Mesenchymal stem cell (in vitro differentiated cells and primary cell): ENCODE measurements at regions not wholly inside any gene's neighbourhood (a gene's known extent, or its start where the extent isn't known, plus 50 kb on each side); places are given as distances from the start of the nearest gene placed in this dataset.

Experiments used
- DNase-seq: peaks from one replicate; pipeline ENCODE4 v3.0.0-alpha.2; 2013
- H2AFZ ChIP-seq: one replicate; pipeline ENCODE4 v1.6.1; 2013; ENCODE audit warnings: low read depth, mild to moderate bottlenecking, control low read depth, inconsistent platforms, low read length, moderate library complexity
- H2AK5ac ChIP-seq: 2 replicates; pipeline ENCODE4 v1.6.1; 2013; ENCODE audit warnings: low read length, moderate library complexity, mild to moderate bottlenecking, inconsistent platforms; ENCODE audit not compliant: severe bottlenecking
- H2BK120ac ChIP-seq: one replicate; pipeline ENCODE4 v1.6.1; 2013; ENCODE audit warnings: low read depth, mild to moderate bottlenecking, inconsistent platforms, low read length, moderate library complexity
- H2BK12ac ChIP-seq, 2 experiments: one replicate each; pipeline ENCODE4 v1.6.1; 2013; ENCODE audit warnings: inconsistent platforms in 2 of 2, low read length in 2 of 2, mild to moderate bottlenecking in 2 of 2, moderate library complexity in 2 of 2, control low read depth in 1 of 2
- H2BK15ac ChIP-seq: one replicate; pipeline ENCODE4 v1.6.1; 2013; ENCODE audit warnings: mild to moderate bottlenecking, low read depth, inconsistent platforms; ENCODE audit not compliant: poor library complexity, severe bottlenecking
- H2BK5ac ChIP-seq: 2 replicates; pipeline ENCODE4 v1.6.1; 2013; ENCODE audit warnings: low read depth, mild to moderate bottlenecking, low read length, control low read depth, inconsistent platforms; ENCODE audit not compliant: poor library complexity, severe bottlenecking
- H3K14ac ChIP-seq, 2 experiments: one replicate each; pipeline ENCODE4 v1.6.1; 2013; ENCODE audit warnings: inconsistent platforms in 2 of 2, low read length in 2 of 2, control low read depth in 1 of 2, mild to moderate bottlenecking in 1 of 2, moderate library complexity in 1 of 2
- H3K18ac ChIP-seq, 2 experiments: one replicate each; pipeline ENCODE4 v1.6.1; 2013; ENCODE audit warnings: inconsistent platforms in 2 of 2, low read length in 2 of 2, control low read depth in 1 of 2, low read depth in 1 of 2, mild to moderate bottlenecking in 1 of 2
- H3K23ac ChIP-seq, 2 experiments: one replicate each; pipeline ENCODE4 v1.6.1; 2013; ENCODE audit warnings: inconsistent platforms in 2 of 2, low read length in 2 of 2, mild to moderate bottlenecking in 2 of 2, moderate library complexity in 2 of 2, control low read depth in 1 of 2
- H3K27ac ChIP-seq: 2 replicates; pipeline ENCODE4 v1.5.1; 2013; ENCODE audit warnings: mild to moderate bottlenecking, moderate library complexity, low read length, control low read depth, inconsistent platforms; ENCODE audit not compliant: poor library complexity, severe bottlenecking
- H3K27me3 ChIP-seq, 2 experiments: 2 replicates each; pipeline versions ENCODE4 v1.6.1 to v1.7.0; 2013; ENCODE audit warnings: low read length in 2 of 2, mild to moderate bottlenecking in 2 of 2, moderate library complexity in 2 of 2, control low read depth in 1 of 2, inconsistent platforms in 1 of 2; ENCODE audit not compliant: control insufficient read depth in 1 of 2, insufficient read depth in 1 of 2
- H3K36me3 ChIP-seq, 2 experiments: 2 replicates each; pipeline versions ENCODE4 v1.6.1 to v1.7.0; 2013; ENCODE audit warnings: low read length in 2 of 2, control low read depth in 1 of 2, inconsistent platforms in 1 of 2, low read depth in 1 of 2, mild to moderate bottlenecking in 1 of 2; ENCODE audit not compliant: insufficient read depth in 2 of 2, control insufficient read depth in 1 of 2
- H3K4ac ChIP-seq, 2 experiments: one replicate each; pipeline ENCODE4 v1.6.1; 2013; ENCODE audit warnings: inconsistent platforms in 2 of 2, low read length in 2 of 2, mild to moderate bottlenecking in 2 of 2, moderate library complexity in 2 of 2, control low read depth in 1 of 2, low read depth in 1 of 2
- H3K4me1 ChIP-seq: 2 replicates; pipeline ENCODE4 v1.6.1; 2013; ENCODE audit warnings: low read depth, low read length, control low read depth; ENCODE audit not compliant: control insufficient read depth, insufficient read depth
- H3K4me2 ChIP-seq: 2 replicates; pipeline ENCODE4 v1.6.1; 2013; ENCODE audit warnings: low read length, mild to moderate bottlenecking, inconsistent platforms; ENCODE audit not compliant: poor library complexity, severe bottlenecking
- H3K4me3 ChIP-seq, 2 experiments: 2 replicates each; pipeline versions ENCODE4 v1.5.1 to v1.7.0; 2013; ENCODE audit warnings: low read length in 2 of 2, mild to moderate bottlenecking in 2 of 2, control low read depth in 1 of 2, low read depth in 1 of 2; ENCODE audit not compliant: insufficient read depth in 1 of 2
- H3K79me1 ChIP-seq: replicated peaks from 2 replicates; pipeline ENCODE4 v1.6.1; 2013; ENCODE audit warnings: mild to moderate bottlenecking, control low read depth, low read length, inconsistent platforms; ENCODE audit not compliant: poor library complexity, severe bottlenecking
- H3K9ac ChIP-seq: 2 replicates; pipeline ENCODE4 v1.7.0; 2013; ENCODE audit warnings: mild to moderate bottlenecking, low read length, moderate library complexity
- H3K9me3 ChIP-seq: 2 replicates; pipeline ENCODE4 v1.7.0; 2013; ENCODE audit warnings: mild to moderate bottlenecking, low read length; ENCODE audit not compliant: control insufficient read depth
- H4K8ac ChIP-seq: one replicate; pipeline ENCODE4 v1.6.1; 2013; ENCODE audit warnings: inconsistent platforms, mild to moderate bottlenecking, low read length, moderate library complexity
- H4K91ac ChIP-seq: one replicate; pipeline ENCODE4 v1.6.1; 2013; ENCODE audit warnings: mild to moderate bottlenecking, low read length, inconsistent platforms
- WGBS: methylation state at CpG from one replicate; pipeline ENCODE4 v1.1.7; 2013; ENCODE audit warnings: mixed read lengths; 5-methylcytosine and 5-hydroxymethylcytosine counted together

- Histone ChIP-seq H3K36me3 (no peaks in the 10 kb centered on the region), H2BK12ac (no peak overlapping the region), H2BK5ac (no peak overlapping the region), H4K8ac (no peak overlapping the region), H3K27ac (no peak overlapping the region), H2AFZ (no peak overlapping the region), H2BK15ac (no peak overlapping the region), H2BK120ac (no peak overlapping the region), H2AK5ac (no peak overlapping the region), H3K79me1 (no peaks in the 10 kb centered on the region), H3K4me3 (no peak overlapping the region), H3K4me2 (no peak overlapping the region), H3K27me3 (no peaks in the 10 kb centered on the region), H3K18ac (no peak overlapping the region), H3K23ac (no peak overlapping the region), H3K14ac (no peak overlapping the region), H3K9me3 (no peaks in the 10 kb centered on the region), H3K4ac (no peak overlapping the region), H4K91ac (no peak overlapping the region), H3K4me1 (no peaks in the 10 kb centered on the region), H3K9ac (no peak overlapping the region)
- no peak for DNase-seq
- WGBS, result 70% methylated on average over 1 of the region's 2 CpGs
These were observed 316.7 kb downstream of the ANTXR2 start for GRCh38 chr4:79756140-79756895.

- Histone ChIP-seq H3K9ac (no peak overlapping the region), H3K4me3 (no peak overlapping the region), H3K36me3 (no peaks in the 10 kb centered on the region), H4K8ac (peak overlapping the region; percentile 75), H3K23ac (no peak overlapping the region), H3K79me1 (no peaks in the 10 kb centered on the region), H2BK15ac (no peak overlapping the region), H3K4me1 (no peaks in the 10 kb centered on the region), H3K9me3 (no peaks in the 10 kb centered on the region), H3K27me3 (no peaks in the 10 kb centered on the region), H3K27ac (no peak overlapping the region), H2BK12ac (no peak overlapping the region), H2AFZ (no peak overlapping the region), H2BK5ac (no peak overlapping the region), H3K18ac (no peak overlapping the region), H2AK5ac (no peak overlapping the region), H3K4me2 (no peak overlapping the region), H3K4ac (no peak overlapping the region), H4K91ac (no peak overlapping the region), H2BK120ac (no peak overlapping the region), H3K14ac (no peak overlapping the region)
- no peak for DNase-seq
- WGBS, result 94% methylated on average over 1 of the region's 2 CpGs
These were observed 324.2 kb downstream of the ANTXR2 start for GRCh38 chr4:79748835-79749234.

GRCh38 chr4:79747252-79747651 lies 325.8 kb downstream of the ANTXR2 start:
- H3K9me3 ChIP-seq, result no peaks in the 10 kb centered on the region
- no peak overlapping the region for H3K27ac ChIP-seq
- H3K4me2 ChIP-seq, result no peak overlapping the region
- H3K14ac ChIP-seq, result no peak overlapping the region
- no peak overlapping the region for H3K4me3 ChIP-seq
- no peaks in the 10 kb centered on the region for H3K79me1 ChIP-seq
- DNase-seq, result no peak
- H2AK5ac ChIP-seq, result no peak overlapping the region
- no peak overlapping the region for H2BK120ac ChIP-seq
- no peak overlapping the region for H3K4ac ChIP-seq
- no peak overlapping the region for H2BK12ac ChIP-seq
- no peak overlapping the region for H3K18ac ChIP-seq
- no peaks in the 10 kb centered on the region for H3K4me1 ChIP-seq
- H2BK15ac ChIP-seq, result no peak overlapping the region
- no peaks in the 10 kb centered on the region for H3K36me3 ChIP-seq
- no peak overlapping the region for H2BK5ac ChIP-seq
- no peak overlapping the region for H4K91ac ChIP-seq
- no peak overlapping the region for H2AFZ ChIP-seq
- no peaks in the 10 kb centered on the region for H3K27me3 ChIP-seq
- H3K9ac ChIP-seq, result no peak overlapping the region
- H4K8ac ChIP-seq, result no peak overlapping the region
- H3K23ac ChIP-seq, result no peak overlapping the region

GRCh38 chr4:79743014-79743413 lies 330.0 kb downstream of the ANTXR2 start:
- Histone ChIP-seq H3K23ac (no peak overlapping the region), H2AK5ac (no peak overlapping the region), H2BK12ac (no peak overlapping the region), H3K9me3 (no peaks in the 10 kb centered on the region), H3K27me3 (no peaks in the 10 kb centered on the region), H2BK5ac (no peak overlapping the region), H3K27ac (no peak overlapping the region), H3K4ac (no peak overlapping the region), H3K36me3 (no peaks in the 10 kb centered on the region), H4K91ac (no peak overlapping the region), H2AFZ (no peak overlapping the region), H3K4me2 (no peak overlapping the region), H2BK120ac (no peak overlapping the region), H2BK15ac (no peak overlapping the region), H3K4me1 (no peaks in the 10 kb centered on the region), H3K14ac (no peak overlapping the region), H3K79me1 (no peaks in the 10 kb centered on the region), H4K8ac (no peak overlapping the region), H3K9ac (no peak overlapping the region), H3K4me3 (no peak overlapping the region), H3K18ac (no peak overlapping the region)
- 96% methylated on average over 8 of the region's 8 CpGs for WGBS
- DNase-seq, result no peak
